HG03378 (cell line): ENCODE measurements at regions not wholly inside any gene's neighbourhood (a gene's known extent, or its start where the extent isn't known, plus 50 kb on each side); places are given as distances from the start of the nearest gene placed in this dataset.
"Not testable (repeated sequence)": the region's sequence is repeated elsewhere in the genome, so short reads cannot be mapped to it uniquely, and the experiment has no call there.

ENCODE experiments used
- ATAC-seq: cut with Tn5 transposase; IDR thresholded peaks from one replicate; pipeline ENCODE4 v1.9.1; 2021; ENCODE audit warnings: mild to moderate bottlenecking, moderate library complexity; ENCODE audit not compliant: unreplicated experiment

DNA sequence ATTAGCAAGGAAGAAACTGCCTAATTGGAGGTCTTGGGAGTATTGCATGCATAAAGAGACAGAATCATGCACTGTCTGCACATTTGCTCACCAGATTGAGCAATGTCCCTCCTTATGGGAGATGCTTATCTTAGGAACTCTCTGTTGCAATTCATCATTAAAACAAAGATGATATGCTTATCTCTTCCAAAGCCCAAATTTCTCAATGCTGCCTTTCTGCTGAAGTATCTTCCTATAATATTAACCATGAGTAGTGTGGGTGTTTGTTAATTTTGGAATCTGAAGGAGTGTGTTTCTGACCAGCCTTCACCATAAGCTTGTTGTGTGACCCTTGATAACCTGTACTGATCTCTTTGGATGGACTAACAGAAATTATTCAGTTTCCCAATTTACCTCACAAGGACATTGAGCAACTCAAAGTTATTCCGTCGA lies 1257.6 kb upstream of the FLRT2 start:
- ATAC-seq, result no peak

DNA sequence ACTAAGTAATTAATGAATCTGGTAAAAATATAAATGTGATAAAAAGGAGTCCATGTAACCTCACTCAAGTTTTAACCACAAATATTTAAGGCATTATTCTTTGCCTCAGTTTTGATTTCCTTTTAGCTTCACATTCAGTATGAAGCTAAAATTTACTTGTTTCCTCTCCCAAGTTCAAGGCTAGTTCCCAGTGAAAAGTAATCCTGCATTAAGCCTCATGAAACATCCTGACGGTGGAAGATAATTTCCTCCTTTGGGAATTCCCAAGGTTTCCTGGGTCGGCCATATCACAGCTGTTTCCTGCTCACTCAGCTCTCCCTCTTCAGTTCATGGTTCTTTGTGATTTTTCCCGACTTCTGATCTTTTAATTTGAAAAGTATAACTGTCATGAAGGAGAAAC lies 1256.8 kb upstream of the FLRT2 start:
- no peak for ATAC-seq

DNA sequence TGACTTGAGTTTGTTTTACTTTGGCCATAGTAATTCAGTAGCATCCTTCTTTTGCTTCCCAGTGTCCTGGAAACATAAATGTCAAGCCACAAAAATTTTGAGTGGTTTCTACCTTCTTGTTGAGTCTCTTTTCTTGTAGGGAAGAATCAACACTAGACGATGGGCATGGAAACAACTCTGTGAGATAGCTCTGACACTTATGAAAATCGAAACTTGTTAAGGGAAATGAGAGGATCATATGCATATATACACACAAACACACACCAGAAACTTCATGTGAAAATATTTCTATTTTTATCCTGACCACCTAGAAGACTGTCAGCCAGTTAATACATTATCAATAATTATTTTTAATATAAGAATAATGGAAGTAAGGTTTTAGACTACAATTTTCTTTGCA lies 1247.3 kb upstream of the FLRT2 start:
- ATAC-seq, result no peak

DNA sequence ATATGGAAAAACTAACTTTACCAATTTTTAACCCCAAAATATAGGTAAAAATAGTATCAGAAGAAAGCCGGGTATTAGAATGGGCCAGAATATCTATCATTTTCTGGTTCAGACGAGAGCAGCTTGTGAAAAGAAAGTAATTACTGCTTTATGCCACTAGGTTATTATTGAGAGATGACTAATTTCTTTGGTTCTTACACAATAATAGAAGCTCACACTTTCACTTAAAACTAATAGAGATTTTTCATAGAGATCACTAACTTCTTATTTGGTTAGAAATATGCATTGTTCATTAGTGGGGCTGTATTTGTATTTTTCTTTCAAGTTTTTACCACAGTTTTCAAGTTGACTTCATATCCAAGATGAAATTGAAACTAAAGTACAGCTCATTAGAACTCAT lies 1241.2 kb upstream of the FLRT2 start:
- ATAC-seq, result no peak

DNA sequence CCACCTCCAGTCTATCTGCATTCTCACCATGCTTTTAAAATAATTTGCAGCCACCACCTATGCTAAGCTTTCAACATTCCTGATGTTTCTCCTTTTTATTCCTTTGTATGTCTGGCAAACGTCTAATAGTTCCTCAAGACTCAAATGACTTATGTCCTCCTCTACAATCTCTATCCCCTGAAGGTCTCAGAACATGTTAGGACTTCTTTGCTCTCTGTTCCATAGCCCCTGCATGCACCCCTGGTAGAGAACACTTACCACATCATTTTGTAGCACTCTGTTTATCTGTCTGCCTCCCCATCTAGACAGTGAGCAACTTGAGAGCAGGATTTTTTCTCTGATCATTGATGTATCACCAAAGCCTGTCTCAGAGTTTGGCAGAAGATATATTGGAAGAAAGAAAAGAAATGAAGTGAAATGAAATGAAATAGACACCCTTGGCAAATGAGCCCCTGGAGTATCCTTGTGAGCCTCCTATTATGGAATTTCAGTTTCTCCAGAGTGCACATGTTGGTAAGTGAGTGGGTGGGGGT lies 1231.2 kb upstream of the FLRT2 start:
- no peak for ATAC-seq

DNA sequence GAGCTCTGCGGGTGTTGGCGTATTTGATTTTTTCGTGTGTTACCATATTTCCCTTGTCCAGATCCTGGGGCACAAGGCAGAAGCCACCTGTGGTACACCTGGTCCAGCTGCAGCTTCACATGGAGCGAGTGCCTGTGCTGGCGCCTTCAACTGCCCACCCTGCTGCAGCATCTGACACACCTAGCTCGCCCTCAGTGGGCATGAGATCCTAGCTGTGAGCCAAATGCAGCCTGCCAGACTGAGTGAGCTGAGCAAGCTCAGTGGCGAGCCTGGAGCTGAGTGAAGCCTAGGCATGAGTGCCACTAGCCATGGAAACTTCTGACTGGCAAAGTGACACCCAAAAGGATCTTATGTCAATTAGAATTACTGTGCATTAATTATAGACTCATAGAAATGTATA lies 1226.8 kb upstream of the FLRT2 start:
- ATAC-seq, result no peak

DNA sequence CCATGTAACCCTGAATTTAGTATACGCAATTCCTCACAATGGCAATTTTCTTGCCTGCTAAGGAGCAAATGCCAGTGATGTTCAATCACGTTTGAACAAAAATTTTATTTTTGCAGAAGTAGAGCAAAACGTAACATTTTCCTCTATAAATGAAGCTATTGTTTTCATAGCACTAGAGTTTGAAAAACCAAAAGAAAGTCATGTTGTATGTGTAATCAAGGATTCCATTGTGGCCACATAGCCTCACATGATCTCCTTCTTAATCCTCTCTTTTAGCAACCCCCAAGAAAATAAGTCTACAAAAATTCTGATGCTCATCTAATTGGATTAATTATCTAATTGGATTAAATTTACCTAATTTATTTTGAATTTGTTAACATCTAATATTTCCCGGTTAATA lies 1217.4 kb upstream of the FLRT2 start:
- no peak for ATAC-seq

DNA sequence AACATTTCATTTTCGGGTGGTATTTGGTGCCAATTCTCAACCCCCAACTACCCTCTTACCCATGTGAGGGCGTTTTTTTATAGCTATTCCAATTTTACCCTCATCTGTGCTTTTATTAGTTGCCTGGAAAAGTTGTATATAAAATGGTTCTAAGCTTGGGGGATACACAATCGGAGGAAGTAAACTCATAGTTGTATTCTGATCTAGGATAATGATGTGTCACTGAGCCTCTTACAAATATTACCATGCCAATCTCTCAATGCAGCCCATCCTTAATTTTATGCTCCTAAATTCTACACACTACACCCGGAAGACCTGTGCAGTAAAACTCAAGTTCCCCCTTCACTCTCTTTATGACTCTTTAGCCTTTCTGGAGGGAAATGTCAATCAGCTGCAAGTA lies 1206.5 kb upstream of the FLRT2 start:
- no peak for ATAC-seq

DNA sequence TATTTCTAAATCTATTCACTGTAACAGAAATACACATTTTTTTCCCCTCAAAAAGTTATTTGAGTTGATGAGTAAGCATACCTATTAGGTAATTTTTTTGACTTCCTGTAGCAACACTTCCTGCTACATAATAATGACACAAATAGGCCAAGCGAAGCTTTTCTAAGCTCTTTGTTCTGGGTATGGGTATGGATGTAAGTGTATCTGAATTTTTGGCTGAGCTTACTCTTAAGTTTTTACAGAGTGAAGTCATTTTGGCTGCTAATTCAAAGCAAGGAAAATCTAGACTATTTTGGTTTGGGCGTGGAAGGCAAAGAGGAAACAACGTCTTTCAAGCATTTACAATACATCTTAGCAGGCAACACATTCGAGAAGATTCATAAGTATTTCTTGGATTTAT lies 1206.0 kb upstream of the FLRT2 start:
- no peak for ATAC-seq

DNA sequence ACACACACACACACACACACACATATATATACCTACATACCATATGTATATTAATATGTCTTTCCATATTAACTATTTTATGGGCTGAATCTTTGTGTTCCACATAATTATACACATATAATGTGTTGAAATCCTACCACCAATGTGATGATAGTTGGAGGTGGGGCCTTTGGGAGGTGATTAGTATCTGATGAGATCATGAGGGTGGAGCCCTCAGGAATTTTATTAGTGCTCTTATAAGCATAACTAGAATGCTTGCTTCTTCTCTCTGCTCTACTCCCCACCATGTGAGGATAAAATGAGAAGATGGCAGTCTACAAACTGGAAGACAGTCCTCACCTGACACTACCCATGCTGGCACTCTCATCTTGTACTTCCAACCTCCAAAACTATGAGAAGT lies 1193.5 kb upstream of the FLRT2 start:
- ATAC-seq, result no peak

DNA sequence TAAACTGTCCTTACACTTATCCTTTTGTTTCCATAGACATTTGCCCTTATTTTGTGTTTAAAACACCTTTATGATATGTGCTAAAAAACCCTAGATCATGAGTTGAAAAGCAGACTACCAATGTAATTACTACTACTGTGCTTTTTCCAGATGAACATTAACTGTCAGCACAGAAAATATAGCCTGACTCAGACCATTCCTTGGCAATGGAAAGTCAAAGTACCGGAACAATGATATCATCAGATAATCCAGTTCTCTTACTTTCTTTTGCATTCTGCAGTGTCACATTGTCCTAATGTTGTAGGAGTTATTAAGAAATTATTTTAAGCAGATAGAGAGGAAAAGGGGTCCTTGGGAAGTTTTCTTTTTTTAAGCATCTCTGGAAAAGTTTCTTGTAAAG lies 1189.0 kb upstream of the FLRT2 start:
- no peak for ATAC-seq

DNA sequence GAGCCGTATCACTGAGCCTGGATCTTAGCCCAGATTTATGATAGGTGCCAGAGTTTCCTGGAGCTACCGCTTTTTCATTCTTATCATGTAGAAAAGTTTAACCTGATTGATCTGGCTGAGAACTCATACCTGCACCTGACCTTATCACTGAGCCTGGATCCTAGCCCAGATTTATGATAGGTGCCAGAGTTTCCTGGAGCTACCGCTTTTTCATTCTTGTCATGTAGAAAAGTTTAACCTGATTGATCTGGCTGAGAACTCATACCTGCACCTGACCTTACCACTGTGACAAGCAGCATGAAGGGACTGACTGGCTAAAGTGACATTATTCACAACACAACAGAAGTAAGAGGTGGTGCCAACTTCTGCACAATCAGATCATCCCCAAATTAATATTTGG lies 1188.1 kb upstream of the FLRT2 start:
- ATAC-seq, result not testable (repeated sequence)

DNA sequence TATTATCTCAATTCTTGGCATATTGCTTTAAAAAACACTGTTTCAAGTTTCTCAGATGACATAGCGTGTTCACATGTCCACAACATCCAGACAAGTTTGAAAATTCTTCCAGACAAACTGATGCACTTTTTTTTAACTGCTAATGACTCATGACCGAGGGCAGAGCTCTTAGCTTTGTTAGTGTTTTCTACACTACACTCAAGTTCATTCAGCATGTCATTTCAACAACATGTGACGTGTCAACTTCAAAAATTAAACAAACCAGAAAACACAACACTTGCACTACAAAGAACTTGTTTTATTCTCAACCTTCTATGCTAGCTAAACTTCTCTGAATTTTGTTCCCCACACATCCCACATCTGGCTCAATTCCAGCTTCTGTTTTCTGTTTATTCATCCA lies 1186.3 kb upstream of the FLRT2 start:
- no peak for ATAC-seq

DNA sequence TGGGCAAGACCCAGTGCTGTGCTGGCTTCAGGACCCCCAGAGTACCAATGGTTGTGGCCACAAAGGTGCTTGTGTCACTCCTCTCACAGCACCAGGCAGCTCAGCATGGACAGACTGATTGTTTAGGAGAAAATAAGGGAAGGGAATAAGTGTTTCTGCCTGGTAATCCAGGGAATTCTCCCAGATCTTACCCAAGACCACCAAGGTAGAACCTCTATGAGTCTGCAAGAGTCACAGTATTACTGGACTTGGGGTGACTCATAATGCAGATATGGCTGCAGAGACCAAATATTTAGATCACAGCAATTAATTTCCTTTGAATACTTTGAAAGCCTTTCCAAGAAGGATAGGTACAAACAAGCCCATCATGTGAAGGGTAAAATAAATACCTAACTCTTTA lies 1178.3 kb upstream of the FLRT2 start:
- ATAC-seq, result no peak

DNA sequence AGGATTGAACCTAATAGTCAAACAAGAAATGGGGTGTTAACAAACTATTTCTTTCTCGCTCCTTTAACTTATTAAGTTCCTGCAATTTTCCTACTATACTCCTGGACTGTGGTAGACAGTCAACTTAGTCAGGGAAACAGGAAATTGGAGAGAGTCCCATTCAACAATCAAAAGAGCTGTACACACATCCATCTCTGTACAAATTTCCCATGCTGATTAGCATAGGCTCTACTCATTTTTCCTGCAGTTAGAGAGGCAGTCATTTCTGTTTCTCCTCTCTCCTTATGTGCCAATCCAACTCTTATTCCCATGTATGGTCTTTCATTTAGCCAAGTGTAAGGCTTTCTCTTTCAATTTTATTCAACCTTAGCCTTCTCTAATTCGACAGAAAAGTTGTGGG lies 1168.5 kb upstream of the FLRT2 start:
- ATAC-seq, result no peak

DNA sequence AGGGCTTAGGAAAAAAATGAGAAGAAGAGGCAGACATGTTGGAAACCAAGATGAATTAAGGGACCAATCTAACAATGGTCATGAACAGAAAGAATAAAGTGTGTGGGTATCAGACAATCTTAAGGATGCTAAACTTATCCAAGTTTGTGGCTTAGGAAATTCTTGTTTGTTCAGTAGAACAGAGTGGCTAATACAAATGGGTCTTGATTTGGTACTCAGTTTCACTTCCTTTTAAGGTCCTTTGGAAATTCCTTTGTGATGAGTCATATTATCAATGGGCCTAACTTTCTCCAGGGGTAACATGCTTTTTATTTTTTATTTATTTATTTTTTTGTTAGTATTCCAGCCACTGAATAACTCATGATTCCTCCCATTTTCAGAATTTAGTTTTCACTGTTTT lies 1154.7 kb upstream of the FLRT2 start:
- ATAC-seq, result no peak

DNA sequence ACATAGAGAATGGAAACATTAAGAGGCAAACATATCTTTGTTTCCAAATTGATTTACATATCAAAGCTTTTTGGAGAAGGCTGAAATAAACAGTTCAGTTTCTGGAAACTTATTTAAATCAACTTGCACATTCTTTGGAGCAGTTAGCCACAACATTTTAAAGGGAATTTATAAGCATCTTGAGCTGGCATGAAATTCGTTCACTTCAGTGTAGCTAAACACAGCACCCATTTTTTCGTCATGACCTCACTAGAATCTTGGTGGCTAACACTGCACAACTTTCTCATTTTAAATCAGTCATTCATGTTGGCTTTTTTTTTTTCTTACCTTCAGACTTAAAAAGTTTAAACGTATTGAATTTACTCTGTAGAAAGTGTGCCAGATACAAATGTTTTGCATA lies 1139.9 kb upstream of the FLRT2 start:
- ATAC-seq, result no peak

DNA sequence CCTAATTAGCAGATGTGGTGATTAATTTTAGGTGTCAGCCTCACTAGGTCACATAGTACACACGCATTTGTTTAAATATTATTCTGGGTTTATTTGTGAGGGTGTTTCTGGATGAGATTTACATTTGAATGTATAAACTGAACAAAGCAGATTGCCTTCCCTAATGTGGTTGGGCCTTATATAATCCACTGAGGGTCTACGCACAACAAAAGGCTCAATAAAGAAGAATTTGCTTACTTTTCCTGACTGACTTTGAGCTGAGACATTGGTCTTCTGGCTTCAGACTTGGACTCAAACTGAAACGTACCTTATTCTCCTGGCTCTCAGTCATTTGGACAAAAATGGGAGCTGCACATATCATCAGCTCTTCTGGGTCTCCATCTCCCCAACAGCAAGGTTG lies 1132.3 kb upstream of the FLRT2 start:
- no peak for ATAC-seq

DNA sequence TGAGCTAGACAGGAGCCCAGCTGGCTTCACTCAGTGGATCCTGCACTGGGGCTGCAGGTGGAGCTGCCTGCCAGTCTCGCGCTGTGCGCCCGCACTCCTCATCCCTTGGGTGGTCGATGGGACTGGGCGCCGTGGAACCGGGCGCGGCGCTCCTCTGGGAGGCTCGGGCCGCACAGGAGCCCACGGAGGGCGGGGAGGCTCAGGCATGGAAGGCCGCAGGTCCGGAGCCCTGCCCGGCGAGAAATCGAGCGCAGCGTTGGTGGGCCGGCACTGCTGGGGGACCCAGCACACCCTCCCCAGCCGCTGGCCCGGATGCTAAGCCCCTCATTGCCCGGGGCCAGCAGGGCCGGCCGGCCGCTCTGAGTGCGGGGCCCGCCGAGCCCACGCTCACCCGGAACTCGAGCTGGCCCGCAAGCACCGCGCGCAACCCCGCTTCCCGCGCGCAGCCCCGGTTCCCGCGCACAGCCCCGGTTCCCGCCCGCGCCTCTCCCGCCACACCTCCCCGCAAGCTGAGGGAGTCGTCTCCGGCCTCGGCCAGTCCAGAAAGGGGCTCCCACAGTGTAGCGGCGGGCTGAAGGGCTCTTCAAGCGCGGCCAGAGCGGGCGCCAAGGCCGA lies 1130.5 kb upstream of the FLRT2 start:
- ATAC-seq, result no peak

DNA sequence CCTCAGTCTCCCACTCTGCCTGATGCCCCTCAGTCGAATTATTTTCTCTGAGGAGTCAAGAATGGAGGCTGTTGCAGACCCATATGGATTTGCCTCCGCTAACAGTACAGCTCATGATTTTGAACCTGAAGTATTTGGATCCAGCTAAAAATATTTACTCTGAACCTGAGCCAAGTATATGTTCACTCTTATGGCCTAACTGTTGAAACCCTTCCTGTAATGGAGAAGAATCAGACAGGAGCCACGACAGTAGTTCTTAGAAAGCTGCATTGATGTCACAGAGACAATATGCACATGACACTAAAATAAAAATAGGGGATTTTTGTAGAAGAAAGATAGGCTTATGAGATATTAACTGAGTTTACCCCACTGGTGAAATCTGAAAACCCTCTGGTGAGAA lies 1128.3 kb upstream of the FLRT2 start:
- ATAC-seq, result no peak

DNA sequence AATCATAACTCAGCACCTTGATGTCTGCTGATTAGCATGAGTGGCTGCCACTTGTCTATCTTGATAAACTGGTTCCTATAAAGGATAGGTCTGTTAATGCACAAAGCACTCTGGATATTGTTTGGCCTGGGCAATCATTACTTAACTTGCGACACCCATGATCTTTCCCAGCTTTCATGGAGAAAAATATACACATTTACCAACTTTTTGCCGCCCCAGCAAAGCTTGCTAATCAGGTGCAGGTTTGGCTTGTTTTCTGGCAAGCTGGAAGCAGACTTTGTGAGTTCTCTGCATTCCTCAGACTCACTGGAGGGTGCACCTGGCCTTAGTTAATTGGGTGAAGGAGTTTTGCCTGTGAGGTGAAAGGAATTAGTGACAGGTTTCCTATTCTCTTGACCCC lies 1126.4 kb upstream of the FLRT2 start:
- no peak for ATAC-seq

DNA sequence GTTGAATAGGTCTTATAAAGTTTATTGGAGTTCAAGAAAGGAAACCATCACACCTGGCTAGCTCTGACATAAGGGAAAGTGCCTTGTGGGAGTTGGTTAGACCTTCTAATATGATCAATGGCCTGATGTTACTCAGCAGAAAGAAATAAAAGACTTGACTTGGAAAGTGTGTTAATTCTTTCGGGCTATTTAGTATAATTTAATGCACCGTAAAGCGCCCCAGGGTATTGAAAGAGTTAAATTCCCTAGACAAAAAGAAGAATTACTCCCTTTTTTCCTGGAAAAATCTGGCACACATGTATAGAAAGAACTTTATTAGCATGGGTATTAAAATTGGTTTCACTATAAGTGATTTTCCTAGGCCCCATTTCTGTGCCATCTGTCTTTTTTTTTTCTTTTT lies 1125.7 kb upstream of the FLRT2 start:
- ATAC-seq, result no peak

DNA sequence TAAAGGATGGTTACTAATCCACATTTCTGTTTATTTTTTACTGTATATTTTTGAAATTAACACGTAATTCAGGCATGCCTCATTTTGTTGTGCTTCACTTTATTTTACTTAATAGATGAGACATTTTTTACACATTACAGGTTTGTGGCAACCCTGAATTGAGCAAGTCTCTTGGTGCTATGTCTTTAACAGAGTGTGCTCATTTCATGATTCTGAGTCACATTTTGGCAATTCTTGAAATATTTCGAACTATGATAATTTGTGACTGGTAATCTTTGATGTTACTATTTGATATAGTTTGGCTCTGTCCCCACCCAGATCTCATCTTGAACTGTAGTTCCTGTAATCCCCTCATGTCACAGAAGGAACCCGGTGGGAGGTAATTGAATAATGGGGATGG lies 1120.5 kb upstream of the FLRT2 start:
- no peak for ATAC-seq
